ENCODE measurements at regions not wholly inside any gene's neighbourhood (a gene's known extent, or its start where the extent isn't known, plus 50 kb on each side); places are given as distances from the start of the nearest gene placed in this dataset.

GRCh38 chr2:13813236-13813635, 819.3 kb upstream of the LRATD1 start:
- no peak for TF ChIP-seq POLR2A (IDR thresholded peaks at IDR 0.05)
- TF ChIP-seq EP300 (IDR thresholded peaks at IDR 0.05; ENCODE audit: low read depth), result no peak
- no peak for TF ChIP-seq CTCF (IDR thresholded peaks at IDR 0.05)
